ENCODE measurements at regions not wholly inside any gene's neighbourhood (a gene's known extent, or its start where the extent isn't known, plus 50 kb on each side); places are given as distances from the start of the nearest gene placed in this dataset.

GRCh38 chr3:5974630-5975322, 787.3 kb downstream of the EDEM1 start:
- no peaks in the 10 kb centered on the region for H3K4me1 ChIP-seq
- no peaks in the 10 kb centered on the region for H3K9me3 ChIP-seq
- H3K27me3 ChIP-seq, result no peaks in the 10 kb centered on the region
- WGBS, result 63% methylated on average over 3 of the region's 3 CpGs
- no peak overlapping the region for H3K4me3 ChIP-seq
- DNase-seq (ENCODE audit: low spot score in 2 of 2), result no peak
- no peak overlapping the region for H3K27ac ChIP-seq
- TF ChIP-seq EP300 (IDR thresholded peaks at IDR 0.05) (no peak), POLR2A (IDR thresholded peaks at IDR 0.05) (no peak), POLR2AphosphoS5 (IDR thresholded peaks at IDR 0.05) (no peak)
- TF ChIP-seq, protein P1, sequence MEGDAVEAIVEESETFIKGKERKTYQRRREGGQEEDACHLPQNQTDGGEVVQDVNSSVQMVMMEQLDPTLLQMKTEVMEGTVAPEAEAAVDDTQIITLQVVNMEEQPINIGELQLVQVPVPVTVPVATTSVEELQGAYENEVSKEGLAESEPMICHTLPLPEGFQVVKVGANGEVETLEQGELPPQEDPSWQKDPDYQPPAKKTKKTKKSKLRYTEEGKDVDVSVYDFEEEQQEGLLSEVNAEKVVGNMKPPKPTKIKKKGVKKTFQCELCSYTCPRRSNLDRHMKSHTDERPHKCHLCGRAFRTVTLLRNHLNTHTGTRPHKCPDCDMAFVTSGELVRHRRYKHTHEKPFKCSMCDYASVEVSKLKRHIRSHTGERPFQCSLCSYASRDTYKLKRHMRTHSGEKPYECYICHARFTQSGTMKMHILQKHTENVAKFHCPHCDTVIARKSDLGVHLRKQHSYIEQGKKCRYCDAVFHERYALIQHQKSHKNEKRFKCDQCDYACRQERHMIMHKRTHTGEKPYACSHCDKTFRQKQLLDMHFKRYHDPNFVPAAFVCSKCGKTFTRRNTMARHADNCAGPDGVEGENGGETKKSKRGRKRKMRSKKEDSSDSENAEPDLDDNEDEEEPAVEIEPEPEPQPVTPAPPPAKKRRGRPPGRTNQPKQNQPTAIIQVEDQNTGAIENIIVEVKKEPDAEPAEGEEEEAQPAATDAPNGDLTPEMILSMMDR (IDR thresholded peaks at IDR 0.05), result no peak
- H3K36me3 ChIP-seq, result no peaks in the 10 kb centered on the region

GRCh38 chr3:5977331-5977730, 789.8 kb downstream of the EDEM1 start:
- WGBS, result 81% methylated on average over 8 of the region's 8 CpGs
- Histone ChIP-seq H3K27ac (no peak overlapping the region), H3K27me3 (no peaks in the 10 kb centered on the region), H3K4me1 (no peaks in the 10 kb centered on the region), H3K9me3 (no peaks in the 10 kb centered on the region), H3K4me3 (no peak overlapping the region), H3K36me3 (no peaks in the 10 kb centered on the region)
- DNase-seq (ENCODE audit: low spot score in 2 of 2), result no peak
- no peak for TF ChIP-seq POLR2AphosphoS5 (IDR thresholded peaks at IDR 0.05)
- no peak for TF ChIP-seq EP300 (IDR thresholded peaks at IDR 0.05)
- no peak for TF ChIP-seq POLR2A (IDR thresholded peaks at IDR 0.05)
- TF ChIP-seq, protein P1 (IDR thresholded peaks at IDR 0.05), result no peak

- Histone ChIP-seq H3K4me3 (no peak overlapping the region), H3K4me1 (no peaks in the 10 kb centered on the region), H3K27ac (no peak overlapping the region), H3K27me3 (no peaks in the 10 kb centered on the region), H3K36me3 (no peaks in the 10 kb centered on the region), H3K9me3 (no peaks in the 10 kb centered on the region)
- 52% methylated on average over 3 of the region's 3 CpGs for WGBS
- no peak for DNase-seq (ENCODE audit: low spot score in 2 of 2)
- TF ChIP-seq POLR2A (IDR thresholded peaks at IDR 0.05), result no peak
- TF ChIP-seq EP300 (IDR thresholded peaks at IDR 0.05), result no peak
Measured at GRCh38 chr3:5980475-5980874, 793.0 kb downstream of the EDEM1 start.

- no peak for DNase-seq (ENCODE audit: low spot score in 2 of 2)
- no peak overlapping the region for H3K27ac ChIP-seq
- TF ChIP-seq POLR2A (IDR thresholded peaks at IDR 0.05) (no peak), POLR2AphosphoS5 (IDR thresholded peaks at IDR 0.05) (no peak), EP300 (IDR thresholded peaks at IDR 0.05) (no peak)
- TF ChIP-seq, protein P1 (IDR thresholded peaks at IDR 0.05), result no peak
- WGBS, result 95% methylated on average over 1 of the region's 1 CpG
- H3K36me3 ChIP-seq, result no peaks in the 10 kb centered on the region
- H3K4me3 ChIP-seq, result no peak overlapping the region
- H3K4me1 ChIP-seq, result no peaks in the 10 kb centered on the region
- H3K9me3 ChIP-seq, result no peaks in the 10 kb centered on the region
- H3K27me3 ChIP-seq, result no peaks in the 10 kb centered on the region
Measured at GRCh38 chr3:5994651-5995050, 807.1 kb downstream of the EDEM1 start.

GRCh38 chr3:6018456-6018855, 830.9 kb downstream of the EDEM1 start:
- DNase-seq (ENCODE audit: low spot score in 2 of 2), result no peak
- Histone ChIP-seq H3K4me3 (no peak overlapping the region), H3K9me3 (peaks cover 3% of the 10 kb centered on the region), H3K36me3 (no peaks in the 10 kb centered on the region), H3K27ac (no peak overlapping the region), H3K27me3 (no peaks in the 10 kb centered on the region), H3K4me1 (no peaks in the 10 kb centered on the region)
- 67% methylated on average over 2 of the region's 2 CpGs for WGBS
- TF ChIP-seq EP300 (IDR thresholded peaks at IDR 0.05), result no peak
- no peak for TF ChIP-seq POLR2A (IDR thresholded peaks at IDR 0.05)
- TF ChIP-seq, protein P1 (IDR thresholded peaks at IDR 0.05), result no peak
- no peak for TF ChIP-seq POLR2AphosphoS5 (IDR thresholded peaks at IDR 0.05)

DNA sequence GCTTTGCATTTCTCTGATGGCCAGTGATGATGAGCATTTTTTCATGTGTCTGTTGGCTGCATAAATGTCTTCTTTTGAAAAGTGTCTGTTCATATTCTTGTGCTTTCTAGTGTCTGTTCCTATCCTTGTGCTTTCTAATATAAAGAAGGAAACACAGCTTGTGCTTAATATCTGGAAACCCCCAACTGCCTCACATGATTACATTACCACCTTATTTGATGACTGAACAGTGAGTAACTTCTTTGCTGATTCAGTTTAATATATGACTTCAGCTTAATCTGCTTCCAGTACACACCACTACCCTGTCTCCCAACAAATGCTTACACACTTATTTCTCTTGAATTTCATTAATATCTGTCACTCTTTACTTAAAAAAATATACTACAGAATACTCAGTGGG, 835.1 kb downstream of the EDEM1 start:
- no peaks in the 10 kb centered on the region for H3K4me1 ChIP-seq
- no peak overlapping the region for H3K4me3 ChIP-seq
- no peaks in the 10 kb centered on the region for H3K36me3 ChIP-seq
- TF ChIP-seq POLR2AphosphoS5 (IDR thresholded peaks at IDR 0.05) (no peak), EP300 (IDR thresholded peaks at IDR 0.05) (no peak), POLR2A (IDR thresholded peaks at IDR 0.05) (no peak)
- TF ChIP-seq, protein P1 (IDR thresholded peaks at IDR 0.05), result no peak
- no peak overlapping the region for H3K27ac ChIP-seq
- peaks cover 6% of the 10 kb centered on the region for H3K9me3 ChIP-seq
- no peak for DNase-seq (ENCODE audit: low spot score in 2 of 2)
- no peaks in the 10 kb centered on the region for H3K27me3 ChIP-seq
